Epidermal melanocyte (primary cell): ENCODE measurements at regions not wholly inside any gene's neighbourhood (a gene's known extent, or its start where the extent isn't known, plus 50 kb on each side); places are given as distances from the start of the nearest gene placed in this dataset.

Source experiments
- DNase-seq: peaks from one replicate; pipeline ENCODE4 v3.0.0; 2011; ENCODE audit warnings: low spot score; ENCODE audit not compliant: insufficient read length

DNA sequence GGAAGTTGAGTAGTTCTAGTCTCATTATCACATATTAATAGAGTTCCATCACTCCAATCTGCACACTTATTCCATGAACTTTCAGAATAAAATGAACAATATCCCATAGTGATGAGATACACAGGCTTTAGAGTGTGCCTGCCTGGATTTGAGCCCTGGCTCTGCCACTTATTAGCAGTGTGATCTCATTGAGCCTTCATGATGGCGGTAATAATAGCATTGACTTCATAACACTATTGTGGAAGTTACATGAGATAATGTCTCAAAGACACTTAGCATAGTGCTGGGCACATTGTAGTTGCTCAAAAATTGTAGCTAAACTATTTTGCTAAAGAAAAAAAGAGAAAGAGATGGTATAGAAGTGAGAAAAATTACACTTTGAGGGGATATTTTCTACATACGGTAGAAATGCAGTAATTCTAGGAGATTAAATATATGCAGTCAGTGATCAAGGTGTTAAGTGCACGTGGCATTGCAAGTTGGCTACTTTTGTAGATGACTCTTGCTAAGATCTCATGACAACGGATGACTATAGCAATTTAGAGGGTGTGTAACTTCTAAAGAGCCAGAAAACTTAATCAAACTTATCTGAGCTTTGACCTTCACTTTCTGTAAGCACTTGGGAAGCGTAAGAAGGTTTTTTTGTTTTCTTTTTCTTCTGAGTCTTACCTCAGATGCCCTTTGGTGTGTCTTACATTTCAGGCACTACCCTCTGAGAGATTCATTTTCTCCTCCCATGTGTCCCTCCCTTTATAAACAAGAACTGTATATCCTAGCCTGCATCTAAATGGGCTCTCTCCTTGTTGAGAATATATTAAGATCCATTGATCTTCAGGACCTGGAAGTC is 380.6 kb upstream of the NR3C2 start:
- DNase-seq, result no peak

GRCh38 chr4:148814030-148814429 is 371.8 kb upstream of the NR3C2 start:
- no peak for DNase-seq

- no peak for DNase-seq
Measured at GRCh38 chr4:148813289-148813688, 371.1 kb upstream of the NR3C2 start.

GRCh38 chr4:148812101-148812500 is 369.9 kb upstream of the NR3C2 start:
- no peak for DNase-seq

DNA sequence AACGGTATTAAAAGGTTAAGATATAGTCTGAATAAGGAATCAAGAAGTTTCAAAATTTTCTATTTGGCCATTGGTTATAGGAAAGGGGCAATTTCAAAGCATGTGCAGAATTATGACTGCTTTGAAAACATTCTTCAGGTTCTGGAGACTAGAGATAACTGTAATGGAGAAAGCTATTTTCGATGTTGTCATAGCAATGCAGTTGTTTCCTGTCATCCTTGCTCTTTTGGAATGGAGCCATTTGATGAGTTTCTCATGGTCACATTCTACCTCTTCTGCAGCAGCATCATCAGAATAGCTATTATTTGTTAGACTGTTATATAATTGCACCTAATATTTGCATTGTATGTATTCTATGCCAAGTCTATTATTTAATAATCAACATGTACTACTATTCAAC is 368.2 kb upstream of the NR3C2 start:
- DNase-seq, result no peak

DNA sequence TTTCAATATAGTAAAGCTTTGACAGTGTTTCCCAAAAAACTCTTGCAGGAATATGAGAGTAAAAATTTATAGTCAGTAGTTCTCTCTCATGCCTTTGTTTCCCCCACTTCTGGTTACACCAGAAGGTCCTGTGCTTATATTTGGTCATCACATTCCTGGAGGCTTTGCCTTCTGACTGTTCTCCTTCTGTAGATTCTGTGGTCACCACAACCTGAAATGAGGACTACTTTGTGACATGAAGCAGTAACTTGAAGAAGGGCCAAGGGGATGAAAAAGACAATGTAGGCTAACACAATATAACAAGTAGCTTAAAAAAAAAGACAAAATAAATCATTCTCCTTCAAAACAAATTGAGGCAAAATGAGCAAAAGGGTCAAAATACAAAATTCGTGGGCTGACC is 366.2 kb upstream of the NR3C2 start:
- DNase-seq, result no peak

- no peak for DNase-seq
Measured at GRCh38 chr4:148800940-148801339, 358.7 kb upstream of the NR3C2 start.

DNA sequence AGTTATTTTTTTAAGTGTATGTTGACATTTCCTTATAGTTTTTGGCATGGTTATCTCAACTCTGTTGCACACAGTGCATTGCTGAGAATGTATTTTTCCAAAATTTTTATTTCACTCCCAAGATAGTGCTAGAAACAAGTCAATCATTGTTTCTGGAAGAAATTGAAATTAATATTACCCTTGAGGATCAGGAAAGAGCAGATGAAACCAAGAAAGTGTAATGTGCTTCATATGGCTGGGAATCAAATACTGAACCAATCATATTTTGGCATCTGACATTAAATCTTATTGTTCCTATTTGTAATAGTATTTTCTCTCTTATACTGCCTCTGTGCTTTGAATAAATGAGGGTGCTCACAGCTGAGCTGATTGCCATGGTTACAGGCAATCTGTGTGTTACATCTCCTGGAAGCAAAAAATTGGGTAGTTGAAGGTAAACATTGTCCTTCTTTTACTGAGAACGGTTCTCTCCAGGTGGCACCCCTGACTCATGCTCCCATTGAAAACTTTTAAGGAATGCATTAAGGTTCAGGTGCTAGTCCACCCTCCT is 358.2 kb upstream of the NR3C2 start:
- DNase-seq, result no peak

- DNase-seq, result no peak
Measured at GRCh38 chr4:148795156-148795864, 353.1 kb upstream of the NR3C2 start.

GRCh38 chr4:148793221-148793620 is 351.0 kb upstream of the NR3C2 start:
- no peak for DNase-seq

DNA sequence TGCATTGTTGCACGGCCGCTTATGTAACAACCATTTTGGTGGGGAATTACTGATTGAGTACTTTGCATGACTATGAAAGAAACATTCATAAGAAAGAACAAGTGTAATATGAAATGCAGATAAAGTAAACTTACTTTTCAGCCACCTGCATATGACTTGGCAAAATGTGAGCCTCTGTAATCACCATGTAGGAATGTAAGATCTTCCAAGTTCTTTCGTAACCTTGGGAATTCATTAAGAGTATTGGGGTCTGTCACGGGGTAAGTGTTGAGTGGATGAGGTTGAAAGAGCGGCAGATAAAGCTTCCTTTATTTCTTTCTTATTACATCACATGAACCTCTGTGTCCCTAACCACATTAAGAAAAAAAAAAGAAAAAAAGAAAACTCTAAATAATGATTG is 348.5 kb upstream of the NR3C2 start:
- no peak for DNase-seq

DNA sequence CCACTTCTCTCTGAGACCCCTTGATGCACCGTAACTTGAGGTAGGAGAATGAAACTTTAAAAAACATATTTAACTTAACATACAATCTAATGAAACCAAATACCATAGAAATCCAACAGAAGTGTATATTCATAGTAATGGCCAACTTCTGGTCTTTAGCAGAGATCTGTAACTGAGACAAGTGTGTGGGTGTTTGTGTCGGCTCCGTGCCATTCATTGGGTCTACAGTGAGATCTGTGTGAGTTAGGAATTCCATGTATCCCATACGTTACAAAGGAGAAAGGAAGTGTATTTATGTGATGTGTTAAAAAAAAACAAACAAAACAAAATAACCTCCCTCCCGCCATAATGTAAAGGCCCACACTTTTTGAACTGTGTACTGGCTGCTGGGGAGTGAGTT is 348.0 kb upstream of the NR3C2 start:
- no peak for DNase-seq

GRCh38 chr4:148787831-148788477 is 345.7 kb upstream of the NR3C2 start:
- DNase-seq, result no peak

- no peak for DNase-seq
Measured at GRCh38 chr4:148787285-148787684, 345.1 kb upstream of the NR3C2 start.

- DNase-seq, result no peak
Measured at GRCh38 chr4:148786699-148787098, 344.5 kb upstream of the NR3C2 start.

GRCh38 chr4:148782284-148782683 is 340.1 kb upstream of the NR3C2 start:
- DNase-seq, result no peak

- no peak for DNase-seq
Measured at GRCh38 chr4:148780426-148781005, 338.3 kb upstream of the NR3C2 start.

- no peak for DNase-seq
Measured at GRCh38 chr4:148779771-148780170, 337.6 kb upstream of the NR3C2 start.

- DNase-seq, result no peak
Measured at GRCh38 chr4:148778980-148779675, 336.9 kb upstream of the NR3C2 start.

GRCh38 chr4:148776941-148777340 is 334.7 kb upstream of the NR3C2 start:
- no peak for DNase-seq

DNA sequence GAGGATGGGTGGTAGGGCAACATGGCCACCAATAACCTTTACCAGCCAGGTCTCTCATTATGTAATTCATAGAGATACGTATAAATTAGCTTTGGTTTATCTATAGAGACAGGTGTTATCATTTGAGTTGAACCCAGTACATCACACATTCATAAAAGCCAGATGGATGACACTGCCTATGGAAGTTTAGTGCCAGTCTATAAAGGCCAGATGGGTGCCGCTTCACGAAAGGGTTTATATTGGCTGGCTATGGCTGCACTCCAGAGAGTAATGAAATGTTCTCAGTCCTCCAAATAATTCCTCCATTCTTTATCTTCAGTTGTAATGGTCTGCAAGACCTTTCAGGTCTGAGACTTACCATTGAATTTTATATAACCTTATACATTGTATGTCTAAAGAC is 331.9 kb upstream of the NR3C2 start:
- DNase-seq, result no peak
